Fibroblast of the aortic adventitia (primary cell): ENCODE measurements at regions not wholly inside any gene's neighbourhood (a gene's known extent, or its start where the extent isn't known, plus 50 kb on each side); places are given as distances from the start of the nearest gene placed in this dataset.

ENCODE experiments used
- DNase-seq: peaks from one replicate; pipeline ENCODE4 v3.0.0-alpha.2; 2010; ENCODE audit warnings: low read depth
- H3K4me3 ChIP-seq: 2 replicates; pipeline ENCODE4 v1.5.1; 2011; ENCODE audit warnings: low read depth, mild to moderate bottlenecking, control low read depth, low read length, moderate library complexity
- TF ChIP-seq, protein P1 (sequence below): IDR thresholded peaks from 2 replicates; pipeline ENCODE4 v1.5.1; 2011; ENCODE audit warnings: mild to moderate bottlenecking, low read length, control low read depth, inconsistent platforms; ENCODE audit not compliant: insufficient read depth

DNA sequence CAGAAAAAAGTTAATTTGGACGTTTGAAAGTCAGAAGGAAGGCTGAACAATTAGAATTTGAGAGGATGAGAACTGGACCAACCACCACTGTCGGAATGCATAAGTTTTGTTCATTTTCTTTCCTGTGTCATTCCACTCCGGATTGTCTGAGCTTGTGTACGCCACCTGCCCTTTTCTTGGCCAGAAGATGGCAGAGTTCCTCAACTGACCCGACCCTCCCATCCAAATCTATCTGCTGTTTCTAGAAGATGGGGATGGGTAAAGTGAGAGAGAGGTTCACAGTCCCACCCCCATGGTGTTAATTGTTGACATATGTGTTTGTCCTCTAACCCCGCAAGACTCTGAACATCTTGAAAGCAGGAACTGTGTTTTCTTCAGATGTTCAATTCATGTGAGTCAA is 388.0 kb downstream of the VRK1 start:
- H3K4me3 ChIP-seq = no peak overlapping the region
- no peak for DNase-seq
- TF ChIP-seq, protein P1, sequence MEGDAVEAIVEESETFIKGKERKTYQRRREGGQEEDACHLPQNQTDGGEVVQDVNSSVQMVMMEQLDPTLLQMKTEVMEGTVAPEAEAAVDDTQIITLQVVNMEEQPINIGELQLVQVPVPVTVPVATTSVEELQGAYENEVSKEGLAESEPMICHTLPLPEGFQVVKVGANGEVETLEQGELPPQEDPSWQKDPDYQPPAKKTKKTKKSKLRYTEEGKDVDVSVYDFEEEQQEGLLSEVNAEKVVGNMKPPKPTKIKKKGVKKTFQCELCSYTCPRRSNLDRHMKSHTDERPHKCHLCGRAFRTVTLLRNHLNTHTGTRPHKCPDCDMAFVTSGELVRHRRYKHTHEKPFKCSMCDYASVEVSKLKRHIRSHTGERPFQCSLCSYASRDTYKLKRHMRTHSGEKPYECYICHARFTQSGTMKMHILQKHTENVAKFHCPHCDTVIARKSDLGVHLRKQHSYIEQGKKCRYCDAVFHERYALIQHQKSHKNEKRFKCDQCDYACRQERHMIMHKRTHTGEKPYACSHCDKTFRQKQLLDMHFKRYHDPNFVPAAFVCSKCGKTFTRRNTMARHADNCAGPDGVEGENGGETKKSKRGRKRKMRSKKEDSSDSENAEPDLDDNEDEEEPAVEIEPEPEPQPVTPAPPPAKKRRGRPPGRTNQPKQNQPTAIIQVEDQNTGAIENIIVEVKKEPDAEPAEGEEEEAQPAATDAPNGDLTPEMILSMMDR = no peak

DNA sequence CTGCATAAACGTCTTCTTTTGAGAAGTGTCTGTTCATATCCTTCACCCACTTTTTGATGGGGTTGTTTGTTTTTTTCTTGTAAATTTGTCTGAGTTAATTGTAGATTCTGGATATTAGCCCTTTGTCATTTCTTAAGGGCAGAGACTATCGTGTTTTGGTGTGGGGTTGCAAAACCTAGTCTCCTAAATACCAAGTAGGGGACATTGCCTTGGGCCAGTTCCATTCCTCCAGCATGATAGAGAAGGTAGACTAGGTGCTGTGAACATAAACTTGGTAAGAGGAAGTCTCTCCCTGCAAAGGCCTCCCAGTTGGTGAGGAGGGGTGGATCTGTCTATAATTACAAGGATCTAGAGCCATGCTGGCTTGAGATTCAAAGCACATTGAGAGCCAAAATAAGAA is 390.7 kb downstream of the VRK1 start:
- TF ChIP-seq, protein P1 = no peak
- no peak for DNase-seq

DNA sequence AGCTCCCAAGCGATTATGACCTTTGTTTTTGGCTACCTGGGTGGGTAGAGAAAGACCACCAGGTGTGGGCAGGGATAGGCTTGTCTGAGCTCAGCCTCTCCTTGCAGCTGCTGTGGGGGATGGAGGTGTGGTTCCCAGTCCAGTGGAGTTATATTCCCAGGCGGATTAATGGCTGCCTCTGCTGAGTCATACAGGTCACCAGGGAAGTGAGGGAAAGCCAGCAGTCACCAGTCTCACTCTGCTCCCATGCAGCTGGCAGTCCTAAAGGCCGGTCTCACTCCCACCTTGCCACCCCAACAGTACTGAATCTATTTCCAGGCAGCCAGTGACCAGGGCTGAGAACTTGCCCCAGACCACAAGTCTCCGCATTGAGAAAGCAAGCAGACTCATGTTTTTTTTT is 399.2 kb downstream of the VRK1 start:
- DNase-seq = no peak
- TF ChIP-seq, protein P1 = no peak
- no peak overlapping the region for H3K4me3 ChIP-seq

More for the DNA sequence above, 390.7 kb downstream of the VRK1 start:
- no peak overlapping the region for H3K4me3 ChIP-seq

DNA sequence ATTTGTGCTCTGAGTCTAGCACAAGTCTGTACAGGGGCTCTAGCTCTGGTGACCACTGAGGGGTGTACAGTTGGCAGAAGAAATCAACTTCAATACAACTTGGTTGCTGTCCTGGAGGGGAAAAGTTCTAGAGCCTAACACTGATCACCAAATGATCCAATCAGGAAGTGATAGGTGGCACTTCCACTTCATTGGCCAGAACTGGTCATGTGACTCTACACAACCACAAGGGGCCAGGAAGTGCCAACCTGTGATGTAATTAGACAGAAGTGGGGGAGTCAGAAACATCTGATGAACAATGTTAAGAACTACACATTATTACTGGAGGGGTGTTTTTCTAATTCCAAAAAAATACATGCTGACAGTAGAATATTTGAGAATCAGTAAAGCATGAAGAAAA is 401.6 kb downstream of the VRK1 start:
- no peak for DNase-seq
- no peak overlapping the region for H3K4me3 ChIP-seq
- TF ChIP-seq, protein P1 = no peak

DNA sequence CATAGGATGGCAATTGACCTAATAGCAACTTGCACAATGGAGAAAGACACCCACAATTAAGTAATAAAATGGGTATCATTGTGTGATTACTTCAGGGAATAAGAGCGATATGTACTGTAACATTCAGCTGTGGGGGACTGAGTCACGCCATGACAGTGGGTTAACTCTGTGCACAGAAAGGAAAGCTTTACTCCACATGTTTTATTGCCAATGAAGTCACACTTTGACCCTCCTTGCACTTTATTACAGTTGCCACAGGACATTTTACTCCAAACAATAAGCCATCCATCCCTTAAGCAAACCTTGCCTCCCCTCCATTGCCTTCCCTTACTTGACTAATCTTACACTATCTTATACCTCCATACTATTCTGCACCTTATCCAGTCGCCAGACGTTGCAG is 403.1 kb downstream of the VRK1 start:
- TF ChIP-seq, protein P1 = no peak
- no peak for DNase-seq

DNA sequence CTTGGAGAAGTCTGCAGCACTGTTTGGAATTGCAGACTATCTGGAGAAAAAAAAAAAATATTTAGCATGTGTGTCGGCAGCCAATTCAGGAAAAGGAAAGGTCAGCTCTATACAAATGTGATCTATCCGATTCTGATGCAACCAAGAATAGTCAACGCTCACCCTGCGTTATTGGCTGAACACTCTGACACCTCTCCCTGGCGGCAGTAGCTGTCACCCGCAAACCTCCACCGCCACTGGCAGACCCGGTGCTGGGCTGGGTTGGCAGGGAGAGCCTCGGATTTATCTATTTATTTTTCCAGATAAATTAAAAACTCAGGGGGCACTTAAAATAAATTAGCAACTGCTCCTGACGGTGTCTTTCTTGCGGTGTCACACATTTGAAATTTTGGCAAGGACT is 409.7 kb downstream of the VRK1 start:
- H3K4me3 ChIP-seq = no peak overlapping the region
- DNase-seq = no peak
- TF ChIP-seq, protein P1 = no peak

More for the DNA sequence above, 403.1 kb downstream of the VRK1 start:
- H3K4me3 ChIP-seq = no peak overlapping the region

DNA sequence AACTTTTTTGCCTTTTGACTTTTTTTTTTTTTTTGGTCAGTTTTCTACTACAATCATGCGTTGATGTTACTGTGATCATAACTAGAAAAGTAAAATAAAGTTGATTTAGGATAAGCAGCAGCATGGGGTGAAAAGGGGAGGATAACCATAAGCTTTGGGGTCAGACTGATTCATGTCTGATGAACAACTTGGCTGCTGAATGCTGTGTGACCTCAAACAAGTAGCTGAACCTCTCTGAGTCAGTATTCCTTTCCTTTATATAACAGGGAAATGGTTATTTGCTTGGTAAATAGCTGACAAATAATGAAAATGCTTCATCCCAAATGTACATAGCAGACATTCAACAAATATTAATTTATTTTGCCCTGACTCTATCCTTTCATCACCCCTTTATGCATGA is 413.0 kb downstream of the VRK1 start:
- H3K4me3 ChIP-seq = no peak overlapping the region
- DNase-seq = no peak
- TF ChIP-seq, protein P1 = no peak
